ENCODE measurements at regions not wholly inside any gene's neighbourhood (a gene's known extent, or its start where the extent isn't known, plus 50 kb on each side); places are given as distances from the start of the nearest gene placed in this dataset.

DNA sequence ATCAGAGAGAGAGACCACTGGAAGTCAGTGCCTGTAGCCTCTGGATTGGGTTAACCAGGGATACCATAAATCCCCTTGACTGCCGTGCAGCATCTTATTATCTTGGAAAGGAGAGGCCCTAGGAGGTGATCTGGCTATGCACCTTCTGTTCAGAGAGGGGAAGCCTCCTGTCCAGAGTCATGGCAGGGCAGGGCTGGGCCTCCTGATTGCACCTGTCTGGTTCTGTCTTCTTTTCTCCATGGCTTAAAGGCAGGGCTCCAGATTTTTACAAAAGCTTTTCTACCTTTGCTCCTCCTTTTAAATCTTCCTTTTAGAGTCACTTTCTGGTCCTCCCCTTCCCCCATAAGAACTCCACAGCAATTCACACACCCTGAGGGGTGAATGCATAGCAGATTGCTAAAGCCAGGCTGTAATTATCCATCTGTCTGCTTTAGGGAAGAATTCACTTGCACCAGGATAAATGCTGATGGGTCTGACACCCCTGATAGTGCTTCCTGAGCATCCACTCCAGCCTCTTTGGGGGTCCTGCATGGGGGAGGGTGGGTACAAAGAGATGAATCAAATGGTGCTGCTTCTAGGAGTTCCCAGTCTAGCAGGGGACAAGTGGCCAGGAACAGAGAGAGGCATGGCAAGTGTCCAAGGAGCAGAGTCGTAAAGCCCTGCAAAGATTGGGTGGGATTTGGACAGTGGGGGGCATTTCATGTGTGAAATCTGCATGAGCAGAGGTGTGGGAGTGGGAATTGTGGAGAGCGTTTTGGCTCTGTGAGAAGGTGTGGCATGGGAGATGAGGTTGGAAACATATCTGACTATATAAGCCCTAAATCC, 141.3 kb upstream of the ALDH1B1 start:
- H3K4me2 ChIP-seq (ENCODE audit: insufficient read depth, insufficient read length, low read length), result no peak overlapping the region
- no peaks in the 10 kb centered on the region for H3K79me1 ChIP-seq (ENCODE audit: insufficient read depth, low read depth, low read length, poor library complexity, severe bottlenecking)
- no peak overlapping the region for H2AFZ ChIP-seq (ENCODE audit: low read length)
- H2BK15ac ChIP-seq (ENCODE audit: low read depth, low read length), result no peak overlapping the region
- no peaks in the 10 kb centered on the region for H3K23me2 ChIP-seq (ENCODE audit: insufficient read length, low read depth, low read length, poor library complexity, severe bottlenecking)
- H3K4ac ChIP-seq (ENCODE audit: low read depth, low read length), result no peak overlapping the region
- peaks cover 91% of the 10 kb centered on the region for H3K27me3 Mint-ChIP-seq (ENCODE audit: low read depth)
- H3K23ac ChIP-seq (ENCODE audit: insufficient read length, low read depth, low read length), result no peak overlapping the region
- H3K56ac ChIP-seq (ENCODE audit: insufficient read length, low read depth, low read length), result no peak overlapping the region
- H3K14ac ChIP-seq (ENCODE audit: insufficient read depth, low read length), result no peak overlapping the region; the same call in 1 of the 2 replicates
- no peaks in the 10 kb centered on the region for H3K27me3 ChIP-seq (ENCODE audit: insufficient read depth, low read length)
- H4K20me1 ChIP-seq (ENCODE audit: control insufficient read depth, insufficient read depth, insufficient read length), result no peaks in the 10 kb centered on the region
- H2BK5ac ChIP-seq (ENCODE audit: insufficient read length, low read length), result no peak overlapping the region
- no peaks in the 10 kb centered on the region for H3K9me3 Mint-ChIP-seq
- no peak overlapping the region for H3K18ac ChIP-seq (ENCODE audit: insufficient read length, low read depth, low read length)
- no peak overlapping the region for H2BK20ac ChIP-seq (ENCODE audit: low read depth, low read length, poor library complexity, severe bottlenecking)
- H4K91ac ChIP-seq (ENCODE audit: insufficient read length, low read depth, low read length), result no peak overlapping the region
- H3K27ac ChIP-seq (ENCODE audit: insufficient read length, low read depth, low read length), result no peak overlapping the region
- no peaks in the 10 kb centered on the region for H3K9me3 ChIP-seq (ENCODE audit: control insufficient read depth, low read depth, low read length)
- no peak overlapping the region for H4K8ac ChIP-seq (replicated peaks; ENCODE audit: insufficient read length, low read depth, low read length)
- H2BK120ac ChIP-seq (ENCODE audit: low read depth, low read length, poor library complexity, severe bottlenecking), result no peak overlapping the region
- TF ChIP-seq, protein P1, sequence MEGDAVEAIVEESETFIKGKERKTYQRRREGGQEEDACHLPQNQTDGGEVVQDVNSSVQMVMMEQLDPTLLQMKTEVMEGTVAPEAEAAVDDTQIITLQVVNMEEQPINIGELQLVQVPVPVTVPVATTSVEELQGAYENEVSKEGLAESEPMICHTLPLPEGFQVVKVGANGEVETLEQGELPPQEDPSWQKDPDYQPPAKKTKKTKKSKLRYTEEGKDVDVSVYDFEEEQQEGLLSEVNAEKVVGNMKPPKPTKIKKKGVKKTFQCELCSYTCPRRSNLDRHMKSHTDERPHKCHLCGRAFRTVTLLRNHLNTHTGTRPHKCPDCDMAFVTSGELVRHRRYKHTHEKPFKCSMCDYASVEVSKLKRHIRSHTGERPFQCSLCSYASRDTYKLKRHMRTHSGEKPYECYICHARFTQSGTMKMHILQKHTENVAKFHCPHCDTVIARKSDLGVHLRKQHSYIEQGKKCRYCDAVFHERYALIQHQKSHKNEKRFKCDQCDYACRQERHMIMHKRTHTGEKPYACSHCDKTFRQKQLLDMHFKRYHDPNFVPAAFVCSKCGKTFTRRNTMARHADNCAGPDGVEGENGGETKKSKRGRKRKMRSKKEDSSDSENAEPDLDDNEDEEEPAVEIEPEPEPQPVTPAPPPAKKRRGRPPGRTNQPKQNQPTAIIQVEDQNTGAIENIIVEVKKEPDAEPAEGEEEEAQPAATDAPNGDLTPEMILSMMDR (conservative IDR thresholded peaks at IDR 0.05), result no peak
- H3K4me1 ChIP-seq (ENCODE audit: insufficient read depth, low read length), result no peaks in the 10 kb centered on the region
- H3K4me1 Mint-ChIP-seq, result peaks cover 0 to 4% of the 10 kb centered on the region in 2 experiments; a peak in 3 of 4 replicates
- no peak overlapping the region for H2AK5ac ChIP-seq (ENCODE audit: insufficient read length, low read length)
- no peak for DNase-seq
- no CpG with 5 or more reads among the region's 3 CpGs for WGBS (ENCODE audit: extremely low coverage, insufficient read length, low lambda C conversion rate)
- H3K36me3 Mint-ChIP-seq (ENCODE audit: insufficient read depth in 1 of 3, low read depth in 3 of 3), result no peaks in the 10 kb centered on the region
- H3K4me3 Mint-ChIP-seq, result no peak overlapping the region
- no peak overlapping the region for H3K9ac ChIP-seq (ENCODE audit: extremely low read depth, insufficient read length, low read length)
- no peaks in the 10 kb centered on the region for H3K79me2 ChIP-seq (ENCODE audit: insufficient read depth, low read length)
- H3K27ac Mint-ChIP-seq, result no peak overlapping the region
- no peak overlapping the region for H2BK12ac ChIP-seq (ENCODE audit: insufficient read length, low read depth, low read length)
- H4K5ac ChIP-seq (ENCODE audit: insufficient read length, low read depth, low read length), result no peak overlapping the region
- H3T11ph ChIP-seq (ENCODE audit: low read length), result no peak overlapping the region

Measured in H9 (cell line).